DMS53 treated with DMSO at 0.1 percent for 48 hours (cell line): ENCODE measurements at regions not wholly inside any gene's neighbourhood (a gene's known extent, or its start where the extent isn't known, plus 50 kb on each side); places are given as distances from the start of the nearest gene placed in this dataset.
"Not testable (repeated sequence)": the region's sequence is repeated elsewhere in the genome, so short reads cannot be mapped to it uniquely, and the experiment has no call there.

Experiments
- DNase-seq: peaks from one replicate; lab custom pipeline; 2025; ENCODE audit not compliant: unreplicated experiment; lab: John Stamatoyannopoulos, UW

GRCh38 chr9:119938871-119939270 is 569.6 kb upstream of the BRINP1 start:
- DNase-seq = no peak

GRCh38 chr9:119934497-119934896 is 565.3 kb upstream of the BRINP1 start:
- DNase-seq = no peak

DNA sequence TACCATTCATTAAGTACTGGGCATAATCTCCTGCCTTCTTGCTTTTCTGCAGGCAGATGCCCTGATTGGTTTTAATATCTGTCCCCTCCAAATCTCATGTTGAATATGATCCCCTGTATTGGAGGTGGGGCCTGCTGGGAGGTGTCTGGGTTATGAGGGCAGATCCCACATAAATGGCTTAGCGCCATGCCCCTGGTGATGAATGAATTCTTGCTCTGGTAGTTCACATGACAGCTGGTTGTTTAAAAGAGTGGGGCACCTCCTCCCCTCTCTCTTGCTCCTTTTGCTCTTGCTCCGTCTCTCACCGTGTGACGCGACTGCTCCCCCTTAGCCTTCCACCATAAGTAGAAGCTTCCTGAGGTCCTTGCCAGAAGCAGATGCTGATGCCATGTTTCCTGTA is 564.0 kb upstream of the BRINP1 start:
- no peak for DNase-seq

- peak; percentile 4 for DNase-seq
Measured at GRCh38 chr9:119924736-119925135, 555.5 kb upstream of the BRINP1 start.

GRCh38 chr9:119917175-119917574 is 547.9 kb upstream of the BRINP1 start:
- DNase-seq = no peak

GRCh38 chr9:119907056-119907455 is 537.8 kb upstream of the BRINP1 start:
- no peak for DNase-seq

DNA sequence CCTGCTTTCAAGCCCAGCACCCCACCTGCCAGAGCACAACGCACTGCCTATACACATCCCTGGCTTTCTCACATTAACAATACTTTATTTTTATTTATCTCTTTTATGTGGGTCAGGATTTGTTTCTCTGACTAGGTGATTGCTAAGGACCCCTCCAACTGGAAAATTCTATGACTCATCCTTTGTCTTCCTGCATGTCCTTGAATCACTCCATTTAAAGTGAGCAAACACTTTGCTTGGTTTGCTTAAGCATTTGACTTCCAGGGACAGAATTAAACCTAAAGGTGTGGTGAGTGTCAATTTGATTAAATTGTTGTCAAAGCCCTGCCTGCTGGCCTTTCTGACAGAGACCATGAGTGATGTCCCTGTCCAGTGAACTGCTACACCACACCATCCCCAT is 536.5 kb upstream of the BRINP1 start:
- DNase-seq = peak; percentile 96

DNA sequence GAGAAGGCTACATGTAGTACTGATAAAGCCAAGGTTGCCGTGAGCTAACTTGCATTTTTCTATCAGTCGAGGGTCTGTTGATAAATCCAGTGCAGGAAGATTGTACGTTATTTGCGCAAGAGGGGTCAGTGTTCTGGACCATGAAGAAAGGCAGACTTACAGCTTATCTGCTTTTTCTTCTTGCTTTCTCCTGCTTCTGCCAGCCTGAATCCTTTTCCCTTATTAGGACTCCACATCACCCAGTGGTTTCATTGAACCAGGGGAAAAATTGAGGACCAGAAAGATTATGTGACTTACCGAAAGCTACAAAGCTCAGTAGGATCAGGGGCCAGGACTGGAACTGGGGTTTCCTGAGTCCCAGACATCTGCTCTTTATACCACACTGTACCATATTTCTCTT is 534.6 kb upstream of the BRINP1 start:
- no peak for DNase-seq

- no peak for DNase-seq
Measured at GRCh38 chr9:119902611-119903010, 533.4 kb upstream of the BRINP1 start.

GRCh38 chr9:119898316-119898715 is 529.1 kb upstream of the BRINP1 start:
- DNase-seq = no peak

DNA sequence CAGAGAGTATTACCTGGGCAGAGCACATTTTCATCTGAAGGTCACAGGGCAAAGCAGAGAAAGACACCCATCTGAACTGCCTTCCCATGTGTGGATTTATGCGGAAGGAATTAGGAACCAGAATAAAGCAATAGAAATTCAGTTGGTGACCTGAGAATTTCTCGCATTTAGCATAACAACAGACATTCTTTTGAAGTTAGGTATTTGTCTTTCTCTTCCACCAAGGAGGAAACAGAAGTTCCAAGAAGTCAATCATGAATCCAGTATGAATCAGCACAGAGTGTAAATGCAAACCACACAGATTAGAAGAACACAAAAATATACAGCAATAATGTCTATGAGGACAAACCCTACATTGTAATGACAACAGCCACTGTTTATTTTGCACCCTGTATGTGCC is 515.2 kb upstream of the BRINP1 start:
- no peak for DNase-seq

GRCh38 chr9:119881898-119882297 is 512.7 kb upstream of the BRINP1 start:
- no peak for DNase-seq

GRCh38 chr9:119880361-119880760 is 511.1 kb upstream of the BRINP1 start:
- DNase-seq = no peak

DNA sequence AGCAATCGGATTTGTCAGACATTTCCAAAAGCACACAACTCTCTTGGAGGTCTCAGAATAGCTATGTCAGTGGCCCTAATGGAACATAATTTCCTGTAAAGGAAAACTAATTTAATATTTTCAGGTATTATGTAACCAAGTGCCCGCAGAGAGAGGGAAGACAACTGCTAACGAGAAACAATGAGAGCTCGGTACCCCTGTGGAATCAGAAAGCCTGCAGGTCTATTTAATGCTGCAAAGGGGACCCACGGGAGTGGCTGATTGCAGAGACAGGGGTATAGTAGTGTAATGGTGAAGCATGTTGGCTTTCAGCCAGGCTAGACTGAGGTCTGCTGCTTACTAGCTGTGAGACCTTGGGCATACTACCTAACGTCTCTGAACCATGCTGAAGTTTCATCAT is 508.1 kb upstream of the BRINP1 start:
- DNase-seq = no peak

GRCh38 chr9:119873877-119874276 is 504.6 kb upstream of the BRINP1 start:
- DNase-seq = peak; percentile 4

DNA sequence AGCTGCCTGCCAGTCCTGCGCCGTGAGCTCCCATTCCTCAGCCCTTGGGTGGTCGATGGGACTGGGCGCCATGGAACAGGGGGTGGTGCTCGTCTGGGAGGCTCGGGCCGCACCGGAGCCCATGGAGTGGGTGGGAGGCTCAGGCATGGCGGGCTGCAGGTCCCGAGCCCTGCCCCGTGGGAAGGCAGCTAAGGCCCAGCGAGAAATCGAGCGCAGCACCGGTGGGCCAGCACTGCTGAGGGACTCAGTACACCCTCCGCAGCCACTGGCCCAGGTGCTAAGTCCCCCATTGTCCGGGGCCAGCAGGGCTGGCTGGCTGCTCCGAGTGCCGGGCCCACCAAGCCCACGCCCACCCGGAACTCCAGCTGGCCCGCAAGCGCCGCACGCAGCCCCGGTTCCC is 501.0 kb upstream of the BRINP1 start:
- not testable (repeated sequence) for DNase-seq

- DNase-seq = peak; percentile 93
Measured at GRCh38 chr9:119868694-119869093, 499.5 kb upstream of the BRINP1 start.

DNA sequence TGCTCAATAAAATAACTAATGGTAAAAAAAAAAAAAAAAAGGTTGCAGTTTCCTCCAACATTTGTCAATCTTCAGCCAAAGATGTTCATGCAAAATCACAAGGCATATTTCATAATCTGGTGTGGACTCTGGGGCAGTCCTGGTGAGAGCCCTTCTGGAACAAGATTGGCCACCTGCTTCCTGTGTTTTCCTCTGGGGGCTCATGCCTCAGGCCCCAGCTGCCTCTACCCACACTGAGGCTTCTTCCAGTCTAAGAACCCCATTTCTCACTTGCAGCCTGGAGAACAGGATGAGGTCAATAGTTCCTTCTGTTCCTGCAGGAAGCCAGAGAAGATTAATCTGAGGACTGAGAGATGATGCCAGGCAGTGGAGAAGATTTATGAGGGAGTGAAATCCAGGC is 492.6 kb upstream of the BRINP1 start:
- no peak for DNase-seq

- no peak for DNase-seq
Measured at GRCh38 chr9:119859128-119859527, 489.9 kb upstream of the BRINP1 start.

GRCh38 chr9:119853126-119853525 is 483.9 kb upstream of the BRINP1 start:
- peak; percentile 80 for DNase-seq

DNA sequence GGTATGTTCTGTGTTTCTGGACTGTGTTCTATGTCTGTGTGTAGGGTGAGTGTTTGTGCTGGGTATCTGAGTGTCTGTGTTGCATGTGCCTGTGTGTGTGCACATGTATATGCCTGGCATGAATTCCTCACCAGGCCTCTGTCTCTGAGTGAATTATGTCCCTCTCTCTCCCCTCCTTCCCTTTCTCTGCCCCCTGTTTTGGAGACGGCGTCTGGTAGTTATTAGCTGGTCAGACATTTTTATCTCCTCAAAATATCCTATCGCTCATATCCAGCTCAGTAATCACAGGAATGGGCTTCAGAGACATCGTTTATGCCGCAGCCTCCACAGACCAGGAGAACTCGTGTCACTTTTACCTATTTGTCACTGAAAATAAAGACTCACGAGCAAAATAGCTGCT is 483.2 kb upstream of the BRINP1 start:
- DNase-seq = no peak

DNA sequence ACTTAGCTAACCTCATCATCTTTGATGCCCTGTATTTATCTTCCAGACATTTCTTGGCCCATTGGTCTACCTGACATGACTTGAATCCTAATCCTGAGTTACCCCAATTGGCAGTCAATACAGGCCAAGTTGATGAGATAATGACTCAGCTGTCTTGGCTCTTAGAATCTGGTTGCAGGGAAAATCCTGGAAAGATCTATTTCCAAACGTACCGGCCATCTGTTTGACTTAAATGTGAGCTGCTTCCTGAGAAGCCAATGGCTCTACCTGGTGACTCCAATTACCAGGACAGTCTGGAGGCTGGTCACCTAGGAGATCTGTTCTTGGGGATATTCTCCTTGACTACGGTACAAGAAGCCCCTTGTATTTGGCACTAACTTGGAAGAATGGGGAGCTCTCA is 475.2 kb upstream of the BRINP1 start:
- DNase-seq = no peak

DNA sequence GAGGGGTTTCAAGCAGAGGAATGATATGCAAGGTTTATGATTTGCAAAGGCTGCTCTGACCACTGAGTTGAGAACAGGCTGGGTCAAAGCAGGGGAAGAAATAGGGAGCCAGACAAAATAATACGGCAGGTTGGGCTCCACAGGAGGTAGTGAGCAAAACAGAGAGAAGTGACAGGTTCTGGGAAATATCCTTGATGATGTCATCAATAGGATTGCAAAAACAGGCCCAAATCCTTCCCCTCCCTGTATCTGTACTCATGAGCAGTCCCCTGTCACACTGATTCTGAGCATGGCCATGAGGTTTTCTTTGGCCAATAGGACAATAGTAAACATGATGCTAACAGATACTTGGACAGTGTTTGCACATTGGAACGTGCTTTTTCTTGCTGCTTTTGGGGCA is 471.8 kb upstream of the BRINP1 start:
- no peak for DNase-seq

- no peak for DNase-seq
Measured at GRCh38 chr9:119839888-119840287, 470.7 kb upstream of the BRINP1 start.
